ENCODE measurements at regions not wholly inside any gene's neighbourhood (a gene's known extent, or its start where the extent isn't known, plus 50 kb on each side); places are given as distances from the start of the nearest gene placed in this dataset.

- Histone ChIP-seq H3K27ac (ENCODE audit: extremely low read depth, low read depth, low read length) (no peak overlapping the region), H3K79me2 (ENCODE audit: control insufficient read depth, insufficient read depth, low read length) (no peaks in the 10 kb centered on the region), H4K20me1 (replicated peaks; ENCODE audit: control insufficient read depth, insufficient read depth, low read length) (no peaks in the 10 kb centered on the region), H3K9ac (ENCODE audit: insufficient read depth in 1 of 2, low read depth in 2 of 2, low read length in 2 of 2) (no peak overlapping the region), H3K27me3 (ENCODE audit: control insufficient read depth in 2 of 2, insufficient read depth in 2 of 2, low read length in 2 of 2) (no peaks in the 10 kb centered on the region), H3K9me1 (ENCODE audit: control insufficient read depth, insufficient read depth, low read length) (no peaks in the 10 kb centered on the region), H3K9me3 (replicated peaks; ENCODE audit: control insufficient read depth, insufficient read depth, low read depth, low read length) (no peaks in the 10 kb centered on the region), H2AFZ (ENCODE audit: low read depth, low read length) (peak overlapping the region; percentile 54), H3K4me1 (replicated peaks in 1 of 2; ENCODE audit: control insufficient read depth in 2 of 2, insufficient read depth in 2 of 2, low read length in 2 of 2) (peaks cover 14 to 28% of the 10 kb centered on the region in 2 experiments; a peak in 4 of 5 replicates), H3K36me3 (ENCODE audit: control insufficient read depth, insufficient read depth, low read length) (no peaks in the 10 kb centered on the region), H3K4me2 (ENCODE audit: insufficient read depth, low read length) (no peak overlapping the region), H3K4me3 (no peak overlapping the region)
- CTCF ChIA-PET (ENCODE audit: low intra/inter-chr PET ratio), result no interaction called here
- ATAC-seq, result no peak
- POLR2A ChIA-PET, result no interaction called here
- peak in 1 of 4 experiments; percentile 26 for DNase-seq (ENCODE audit: extremely low read depth in 1 of 4, low spot score in 3 of 4)
- TF ChIP-seq IFI16 (CRISPR knock-in tag; IDR thresholded peaks at IDR 0.05) (no peak), DMBX1 (CRISPR knock-in tag; IDR thresholded peaks at IDR 0.05; ENCODE audit: borderline replicate concordance) (no peak), ZNF316 (IDR thresholded peaks at IDR 0.05) (0 out of 2 replicates have a peak, but pooled peaks have one; percentile 35), REST (IDR thresholded peaks at IDR 0.05; ENCODE audit: borderline replicate concordance) (no peak), REST (CRISPR knock-in tag; IDR thresholded peaks at IDR 0.05; ENCODE audit: low read depth) (no peak), PHF20 (IDR thresholded peaks at IDR 0.05; ENCODE audit: partially characterized antibody) (no peak), C11orf30 (IDR thresholded peaks at IDR 0.05; ENCODE audit: low read depth) (0 out of 2 replicates have a peak, but pooled peaks have one; percentile 34), LARP7 (IDR thresholded peaks at IDR 0.05) (no peak), KDM5B (IDR thresholded peaks at IDR 0.05; ENCODE audit: insufficient replicate concordance, low read depth, low read length) (no peak)
- peak; percentile 37 for FAIRE-seq
- intact Hi-C loops (cut with micrococcal nuclease), result loop anchor here (5.0 to 10.0 kb wide), 2 partner anchors 58 to 160 kb away; no protein-coding TSS in a partner anchor
- no TSS peak for BruUV-seq (replicated peaks)
- in situ Hi-C loops (cut with MboI), result loop anchor here (25.0 kb wide), 1 partner anchor 1538 kb away; the partner anchor contains the start of gene C10orf143
- 45% methylated on average over 15 of the region's 16 CpGs for WGBS (ENCODE audit: insufficient coverage, low coverage, missing lambda C conversion rate)
These were observed 448.5 kb upstream of the MKI67 start for GRCh38 chr10:128574581-128575210.

All from K562 (cell line).